WTC11 (cell line): ENCODE measurements at regions not wholly inside any gene's neighbourhood (a gene's known extent, or its start where the extent isn't known, plus 50 kb on each side); places are given as distances from the start of the nearest gene placed in this dataset.

Experiments used
- ATAC-seq: fragments of 200-7000 bp; cut with Tn5 transposase; 2 replicates; pipeline ENCODE4 v1.10.0; 2021; ENCODE audit warnings: mild to moderate bottlenecking, moderate library complexity
- CTCF ChIA-PET: fragments of 300-600 bp; sonication (Branson Sonifier 250); formaldehyde crosslinking; loops from one replicate; lab custom pipeline; 2021; ENCODE audit warnings: antibody characterized with exemption; lab: Charles Lee
- POLR2A ChIA-PET: fragments of 350-600 bp; sonication (Branson Sonifier 250); formaldehyde crosslinking; loops from one replicate; lab custom pipeline; 2021; ENCODE audit warnings: antibody characterized with exemption; lab: Charles Lee
- DNase-seq: peaks from one replicate; pipeline ENCODE4 v3.0.0; 2021; ENCODE audit warnings: low spot score
- H3K27ac Mint-ChIP-seq: 2 replicates; pipeline ENCODE4 v1.8.0; 2021; ENCODE audit warnings: mixed read lengths
- H3K27me3 Mint-ChIP-seq: 2 replicates; pipeline ENCODE4 v1.8.0; 2021; ENCODE audit warnings: low read depth, mild to moderate bottlenecking, moderate library complexity, mixed read lengths
- H3K36me3 Mint-ChIP-seq: 2 replicates; pipeline ENCODE4 v1.8.0; 2021; ENCODE audit warnings: mixed read lengths
- H3K4me1 Mint-ChIP-seq: 2 replicates; pipeline ENCODE4 v1.8.0; 2022; ENCODE audit warnings: mixed read lengths
- H3K4me3 Mint-ChIP-seq: 2 replicates; pipeline ENCODE4 v1.8.0; 2021; ENCODE audit warnings: mild to moderate bottlenecking, moderate library complexity, mixed read lengths
- H3K9me3 Mint-ChIP-seq: 2 replicates; pipeline ENCODE4 v1.8.0; 2021; ENCODE audit warnings: mixed read lengths
- CTCF ChIP-seq: fragments of 200-600 bp; IDR thresholded peaks from 2 replicates; pipeline ENCODE4 v1.8.0; 2022; ENCODE audit warnings: antibody characterized with exemption
- EMX1 ChIP-seq: fragments of 250-450 bp; sonication (Bioruptor Pico); IDR thresholded peaks from 2 replicates; pipeline ENCODE4 v1.8.0; 2021; ENCODE audit warnings: mild to moderate bottlenecking
- ESRRA ChIP-seq: sonication (generic); formaldehyde crosslinking; IDR thresholded peaks from 2 replicates; pipeline ENCODE4 v1.8.1; 2022; ENCODE audit warnings: mild to moderate bottlenecking, missing genetic modification reagents, borderline replicate concordance
- GRHL2 ChIP-seq: fragments of 250-450 bp; sonication (Bioruptor Pico); IDR thresholded peaks from 2 replicates; pipeline ENCODE4 v1.8.0; 2022; ENCODE audit warnings: mild to moderate bottlenecking, moderate library complexity; ENCODE audit not compliant: insufficient replicate concordance, severe bottlenecking
- JUN ChIP-seq: sonication (generic); formaldehyde crosslinking; IDR thresholded peaks from 2 replicates; pipeline ENCODE4 v1.8.0; 2023; ENCODE audit warnings: mild to moderate bottlenecking, missing genetic modification reagents
- NFATC4 ChIP-seq: fragments of 250-450 bp; sonication (Bioruptor Pico); IDR thresholded peaks from 2 replicates; pipeline ENCODE4 v1.9.0; 2021; ENCODE audit warnings: mild to moderate bottlenecking
- NFE2L1 ChIP-seq: sonication (generic); formaldehyde crosslinking; IDR thresholded peaks from 2 replicates; pipeline ENCODE4 v1.8.1; 2023; ENCODE audit warnings: missing genetic modification reagents
- NFYB ChIP-seq: sonication (generic); formaldehyde crosslinking; conservative IDR thresholded peaks from 2 replicates; pipeline ENCODE4 v1.8.0; 2022; ENCODE audit warnings: low read depth, missing genetic modification reagents
- NR2C2 ChIP-seq: sonication (generic); formaldehyde crosslinking; IDR thresholded peaks from 2 replicates; pipeline ENCODE4 v1.8.0; 2022; ENCODE audit warnings: mild to moderate bottlenecking, missing genetic modification reagents
- OVOL2 ChIP-seq: fragments of 250-450 bp; sonication (Bioruptor Pico); IDR thresholded peaks from 2 replicates; pipeline ENCODE4 v1.9.0; 2021; ENCODE audit warnings: mild to moderate bottlenecking, borderline replicate concordance
- PRRX2 ChIP-seq: fragments of 250-450 bp; sonication (Bioruptor Pico); IDR thresholded peaks from 2 replicates; pipeline ENCODE4 v1.8.0; 2021; ENCODE audit warnings: mild to moderate bottlenecking
- RORB ChIP-seq: fragments of 250-450 bp; sonication (Bioruptor Pico); IDR thresholded peaks from 2 replicates; pipeline ENCODE4 v1.9.0; 2021; ENCODE audit warnings: mild to moderate bottlenecking
- SMAD3 ChIP-seq: sonication (generic); formaldehyde crosslinking; IDR thresholded peaks from 2 replicates; pipeline ENCODE4 v1.8.0; 2022; ENCODE audit warnings: missing genetic modification reagents, mild to moderate bottlenecking, borderline replicate concordance
- SMAD4 ChIP-seq: sonication (generic); formaldehyde crosslinking; IDR thresholded peaks from 2 replicates; pipeline ENCODE4 v1.8.0; 2022; ENCODE audit warnings: mild to moderate bottlenecking, missing genetic modification reagents
- TCF7 ChIP-seq: sonication (generic); formaldehyde crosslinking; IDR thresholded peaks from 2 replicates; pipeline ENCODE4 v1.8.0; 2022; ENCODE audit warnings: mild to moderate bottlenecking, low read depth, missing genetic modification reagents, moderate library complexity
- TP53 ChIP-seq: sonication (generic); formaldehyde crosslinking; IDR thresholded peaks from 2 replicates; pipeline ENCODE4 v1.8.1; 2023; ENCODE audit warnings: mild to moderate bottlenecking, missing genetic modification reagents
- ZBTB21 ChIP-seq: sonication (generic); formaldehyde crosslinking; IDR thresholded peaks from 2 replicates; pipeline ENCODE4 v1.8.1; 2023; ENCODE audit warnings: mild to moderate bottlenecking, missing genetic modification reagents, borderline replicate concordance
- ZNF317 ChIP-seq: sonication (generic); formaldehyde crosslinking; IDR thresholded peaks from 2 replicates; pipeline ENCODE4 v1.8.1; 2023; ENCODE audit warnings: low read depth, mild to moderate bottlenecking, moderate library complexity, missing genetic modification reagents, borderline replicate concordance
- ZNF396 ChIP-seq: fragments of 250-450 bp; sonication (Bioruptor Pico); IDR thresholded peaks from 2 replicates; pipeline ENCODE4 v1.8.0; 2021; ENCODE audit warnings: mild to moderate bottlenecking, moderate library complexity, borderline replicate concordance
- ZNF423 ChIP-seq: fragments of 250-450 bp; sonication (Bioruptor Pico); IDR thresholded peaks from 2 replicates; pipeline ENCODE4 v2.1.2; 2022; ENCODE audit warnings: mild to moderate bottlenecking, moderate library complexity
- ZNF425 ChIP-seq: fragments of 250-450 bp; sonication (Bioruptor Pico); conservative IDR thresholded peaks from 2 replicates; pipeline ENCODE4 v1.9.0; 2021; ENCODE audit warnings: mild to moderate bottlenecking
- TF ChIP-seq, protein P1 (sequence below): sonication (generic); formaldehyde crosslinking; IDR thresholded peaks from 2 replicates; pipeline ENCODE4 v1.8.1; 2022; ENCODE audit warnings: low read depth, mild to moderate bottlenecking, moderate library complexity, missing genetic modification reagents, borderline replicate concordance
- TF ChIP-seq, protein P2 (sequence below): sonication (generic); formaldehyde crosslinking; IDR thresholded peaks from 2 replicates; pipeline ENCODE4 v1.8.0; 2023; ENCODE audit warnings: mild to moderate bottlenecking, missing genetic modification reagents
- TF ChIP-seq, protein P3 (sequence below): sonication (generic); formaldehyde crosslinking; IDR thresholded peaks from 2 replicates; pipeline ENCODE4 v1.8.1; 2023; ENCODE audit warnings: mild to moderate bottlenecking, missing genetic modification reagents

- Mint-ChIP-seq H3K4me3 (no peak overlapping the region), H3K27ac (no peak overlapping the region), H3K9me3 (no peaks in the 10 kb centered on the region), H3K27me3 (no peaks in the 10 kb centered on the region; the same call in 1 of the 2 replicates), H3K4me1 (peaks cover 9% of the 10 kb centered on the region), H3K36me3 (no peaks in the 10 kb centered on the region)
- no peak for ATAC-seq
- CTCF ChIA-PET, result interaction anchor here (1.0 kb wide), 1 partner anchor 430 kb away, joined by 4 read pairs; no protein-coding TSS in a partner anchor
- POLR2A ChIA-PET, result no interaction called here
- DNase-seq, result no peak
- TF ChIP-seq CTCF (no peak), SMAD4 (CRISPR knock-in tag) (no peak), PRRX2 (CRISPR knock-in tag) (no peak), RORB (no peak), TP53 (CRISPR knock-in tag) (no peak), GRHL2 (CRISPR knock-in tag) (no peak), JUN (CRISPR knock-in tag) (no peak), NFYB (CRISPR knock-in tag) (no peak), EMX1 (CRISPR knock-in tag) (no peak), NFE2L1 (no peak), ZNF396 (CRISPR knock-in tag) (no peak)
- TF ChIP-seq, protein P1, sequence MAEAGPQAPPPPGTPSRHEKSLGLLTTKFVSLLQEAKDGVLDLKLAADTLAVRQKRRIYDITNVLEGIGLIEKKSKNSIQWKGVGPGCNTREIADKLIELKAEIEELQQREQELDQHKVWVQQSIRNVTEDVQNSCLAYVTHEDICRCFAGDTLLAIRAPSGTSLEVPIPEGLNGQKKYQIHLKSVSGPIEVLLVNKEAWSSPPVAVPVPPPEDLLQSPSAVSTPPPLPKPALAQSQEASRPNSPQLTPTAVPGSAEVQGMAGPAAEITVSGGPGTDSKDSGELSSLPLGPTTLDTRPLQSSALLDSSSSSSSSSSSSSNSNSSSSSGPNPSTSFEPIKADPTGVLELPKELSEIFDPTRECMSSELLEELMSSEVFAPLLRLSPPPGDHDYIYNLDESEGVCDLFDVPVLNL (CRISPR knock-in tag), result no peak
Measured at GRCh38 chr3:117200962-117201361, 491.4 kb downstream of the TUSC7 start.

DNA sequence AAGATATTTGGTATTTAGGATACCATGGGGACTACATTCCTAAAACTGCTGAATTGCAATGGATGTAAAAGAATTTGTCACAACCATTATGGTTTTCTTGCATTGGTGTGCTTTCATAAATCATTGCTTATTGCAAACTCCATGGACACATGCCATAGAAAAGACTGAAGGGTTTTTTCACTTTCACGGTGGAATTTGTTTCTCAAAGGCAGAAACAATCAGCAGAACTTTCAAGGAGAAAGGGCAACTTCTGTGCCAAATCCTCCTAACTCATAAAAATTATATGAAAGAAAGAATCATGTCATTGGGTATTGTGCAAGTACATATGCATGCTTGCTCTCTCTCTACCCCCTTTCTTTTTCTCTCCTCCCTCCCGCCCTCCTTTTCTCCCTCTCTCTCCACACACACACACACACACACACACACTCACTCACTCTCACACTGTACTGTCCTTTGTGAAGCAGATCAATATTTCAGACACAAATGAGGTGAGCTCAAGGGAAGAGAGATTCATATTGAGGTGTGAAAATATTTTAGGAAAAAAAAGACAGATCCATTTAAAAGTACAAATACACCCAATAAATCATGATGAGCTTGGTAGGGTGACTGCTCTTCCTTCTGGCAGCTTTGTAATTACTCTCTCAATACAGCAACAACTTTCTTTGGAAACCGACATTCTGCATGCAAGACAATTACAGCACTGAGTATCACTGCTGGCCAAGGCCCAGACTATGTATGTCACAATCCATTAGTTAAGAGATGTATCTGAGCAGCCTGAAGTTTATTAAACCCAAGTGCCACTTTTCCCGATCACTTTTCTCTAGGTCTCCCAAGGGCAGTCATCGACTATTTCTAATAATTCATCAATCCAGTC is 492.6 kb downstream of the TUSC7 start:
- Mint-ChIP-seq H3K36me3 (no peaks in the 10 kb centered on the region), H3K9me3 (no peaks in the 10 kb centered on the region), H3K4me1 (peaks cover 9% of the 10 kb centered on the region), H3K4me3 (no peak overlapping the region), H3K27me3 (no peaks in the 10 kb centered on the region; the same call in 1 of the 2 replicates), H3K27ac (no peak overlapping the region)
- DNase-seq (no peak), ATAC-seq (no peak)
- ChIA-PET POLR2A (interaction anchor here (0.5 kb wide), 1 partner anchor 18 kb away, joined by 3 read pairs; no protein-coding TSS in a partner anchor), CTCF (interaction anchor here (0.7 to 1.3 kb wide), 3 partner anchors 9 to 431 kb away, joined by 3 to 6 read pairs (median 4); no protein-coding TSS in a partner anchor)
- TF ChIP-seq ZNF425 (no peak), TCF7 (CRISPR knock-in tag) (no peak), ZNF317 (no peak), NR2C2 (CRISPR knock-in tag) (no peak), TP53 (CRISPR knock-in tag) (no peak), ZNF423 (CRISPR knock-in tag) (no peak), OVOL2 (CRISPR knock-in tag) (no peak), ZBTB21 (CRISPR knock-in tag) (no peak), NFATC4 (CRISPR knock-in tag) (no peak), SMAD3 (no peak), ESRRA (CRISPR knock-in tag) (no peak)
- TF ChIP-seq, protein P2, sequence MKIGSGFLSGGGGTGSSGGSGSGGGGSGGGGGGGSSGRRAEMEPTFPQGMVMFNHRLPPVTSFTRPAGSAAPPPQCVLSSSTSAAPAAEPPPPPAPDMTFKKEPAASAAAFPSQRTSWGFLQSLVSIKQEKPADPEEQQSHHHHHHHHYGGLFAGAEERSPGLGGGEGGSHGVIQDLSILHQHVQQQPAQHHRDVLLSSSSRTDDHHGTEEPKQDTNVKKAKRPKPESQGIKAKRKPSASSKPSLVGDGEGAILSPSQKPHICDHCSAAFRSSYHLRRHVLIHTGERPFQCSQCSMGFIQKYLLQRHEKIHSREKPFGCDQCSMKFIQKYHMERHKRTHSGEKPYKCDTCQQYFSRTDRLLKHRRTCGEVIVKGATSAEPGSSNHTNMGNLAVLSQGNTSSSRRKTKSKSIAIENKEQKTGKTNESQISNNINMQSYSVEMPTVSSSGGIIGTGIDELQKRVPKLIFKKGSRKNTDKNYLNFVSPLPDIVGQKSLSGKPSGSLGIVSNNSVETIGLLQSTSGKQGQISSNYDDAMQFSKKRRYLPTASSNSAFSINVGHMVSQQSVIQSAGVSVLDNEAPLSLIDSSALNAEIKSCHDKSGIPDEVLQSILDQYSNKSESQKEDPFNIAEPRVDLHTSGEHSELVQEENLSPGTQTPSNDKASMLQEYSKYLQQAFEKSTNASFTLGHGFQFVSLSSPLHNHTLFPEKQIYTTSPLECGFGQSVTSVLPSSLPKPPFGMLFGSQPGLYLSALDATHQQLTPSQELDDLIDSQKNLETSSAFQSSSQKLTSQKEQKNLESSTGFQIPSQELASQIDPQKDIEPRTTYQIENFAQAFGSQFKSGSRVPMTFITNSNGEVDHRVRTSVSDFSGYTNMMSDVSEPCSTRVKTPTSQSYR, result no peak
- TF ChIP-seq, protein P3, sequence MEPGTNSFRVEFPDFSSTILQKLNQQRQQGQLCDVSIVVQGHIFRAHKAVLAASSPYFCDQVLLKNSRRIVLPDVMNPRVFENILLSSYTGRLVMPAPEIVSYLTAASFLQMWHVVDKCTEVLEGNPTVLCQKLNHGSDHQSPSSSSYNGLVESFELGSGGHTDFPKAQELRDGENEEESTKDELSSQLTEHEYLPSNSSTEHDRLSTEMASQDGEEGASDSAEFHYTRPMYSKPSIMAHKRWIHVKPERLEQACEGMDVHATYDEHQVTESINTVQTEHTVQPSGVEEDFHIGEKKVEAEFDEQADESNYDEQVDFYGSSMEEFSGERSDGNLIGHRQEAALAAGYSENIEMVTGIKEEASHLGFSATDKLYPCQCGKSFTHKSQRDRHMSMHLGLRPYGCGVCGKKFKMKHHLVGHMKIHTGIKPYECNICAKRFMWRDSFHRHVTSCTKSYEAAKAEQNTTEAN (CRISPR knock-in tag), result no peak
